Heart left ventricle (tissue), 13 donors: ENCODE measurements at regions not wholly inside any gene's neighbourhood (a gene's known extent, or its start where the extent isn't known, plus 50 kb on each side); places are given as distances from the start of the nearest gene placed in this dataset.

Source experiments
- CTCF ChIP-seq, 12 donors: fragments of 200-600 bp; sonication (generic) in 4 of 12; IDR thresholded peaks; one replicate each; pipeline versions ENCODE4 v1.5.0 to v1.8.0; 2018 to 2022; ENCODE audit warnings: antibody characterized with exemption in 12 of 12, mild to moderate bottlenecking in 5 of 12
- POLR2A ChIP-seq, 2 donors: fragments of 450-650 bp; IDR thresholded peaks; one replicate each; pipeline ENCODE4 v1.6.1; 2017; ENCODE audit warnings: antibody characterized with exemption in 2 of 2, mild to moderate bottlenecking in 2 of 2, moderate library complexity in 2 of 2
- donor health status: ischemic (EF 13 %, LVEDD 7.1; RV severe dilation, severe dysfunction).
- donor health status: DM: no; HTN: yes; CAD: no.
- donor health status: DM: no; HTN: no; CAD: no.
- donor health status: ischemic (EF 25% LVEDD 6.9; RV normal size, moderate dysfunction).
- donor health status: ischemic (EF 25% LVEDD 5.7; RV mildly dilated, moderate dysfunction).
- donor health status: ischemic (EF 35%, LVEDD 5.7; RV mildly dilated, moderate dysfunction).
- donor health status: nonischemic (EF 11% LVEDD 7.7; RV severe dilation, severe dysfunction).
- donor health status: DM: yes; HTN: yes; CAD: no.
- donor health status: PGD.
- donor health status: ischemic (EF 29% LVEDD 5.4; RV normal size, mild dysfunction).
- donor health status: nonischemic (EF 23%, LVEDD 6.1; RV moderate dilation, normal function).

DNA sequence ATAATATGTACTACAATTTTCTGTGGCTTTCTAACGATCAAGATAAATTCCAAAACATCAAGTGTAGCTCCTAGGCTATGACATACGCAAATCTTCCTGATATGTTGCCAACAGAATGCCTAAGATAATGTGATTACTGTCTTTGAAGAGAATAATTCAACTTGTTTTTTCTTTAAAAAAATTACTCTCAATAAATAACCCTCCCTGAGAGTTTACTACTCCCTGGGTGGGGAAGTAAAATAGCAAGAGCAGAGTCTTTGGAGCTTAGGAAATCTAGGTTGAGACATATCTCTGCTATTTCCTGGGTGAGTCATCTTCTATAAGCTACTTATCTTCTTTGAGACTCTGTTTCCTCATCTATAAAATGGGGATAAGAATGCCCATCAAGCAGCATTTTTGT is 201.2 kb downstream of the ACTL7B start:
- no peak for TF ChIP-seq CTCF (IDR thresholded peaks at IDR 0.05)
- TF ChIP-seq POLR2A (IDR thresholded peaks at IDR 0.05) = no peak
